Gastrocnemius medialis (tissue), 4 donors: ENCODE measurements at regions not wholly inside any gene's neighbourhood (a gene's known extent, or its start where the extent isn't known, plus 50 kb on each side); places are given as distances from the start of the nearest gene placed in this dataset.

Source experiments
- CTCF ChIP-seq, 5 experiments: fragments of 450-650 bp in 3 of 5; fragments of 200-600 bp in 2 of 5; sonication (generic) in 2 of 5; IDR thresholded peaks in 4 of 5; conservative IDR thresholded peaks in 1 of 5; 1 replicate in 4 of 5; 2 replicates in 1 of 5; pipeline ENCODE4 v1.5.1; 2016 to 2019; ENCODE audit warnings: antibody characterized with exemption in 5 of 5, mild to moderate bottlenecking in 3 of 5, moderate library complexity in 3 of 5
- POLR2A ChIP-seq, 2 donors: fragments of 450-650 bp; IDR thresholded peaks; one replicate each; pipeline ENCODE4 v1.6.1; 2017; ENCODE audit warnings: antibody characterized with exemption in 2 of 2, mild to moderate bottlenecking in 2 of 2, moderate library complexity in 2 of 2

- no peak for TF ChIP-seq CTCF (IDR thresholded peaks at IDR 0.05 in 4 of 5, conservative IDR thresholded peaks at IDR 0.05 in 1 of 5)
- no peak for TF ChIP-seq POLR2A (IDR thresholded peaks at IDR 0.05)
Measured at GRCh38 chr13:73288596-73288995, 229.8 kb downstream of the KLF5 start.
